ENCODE measurements at regions not wholly inside any gene's neighbourhood (a gene's known extent, or its start where the extent isn't known, plus 50 kb on each side); places are given as distances from the start of the nearest gene placed in this dataset.
"Not testable (repeated sequence)": the region's sequence is repeated elsewhere in the genome, so short reads cannot be mapped to it uniquely, and the experiment has no call there.

DNA sequence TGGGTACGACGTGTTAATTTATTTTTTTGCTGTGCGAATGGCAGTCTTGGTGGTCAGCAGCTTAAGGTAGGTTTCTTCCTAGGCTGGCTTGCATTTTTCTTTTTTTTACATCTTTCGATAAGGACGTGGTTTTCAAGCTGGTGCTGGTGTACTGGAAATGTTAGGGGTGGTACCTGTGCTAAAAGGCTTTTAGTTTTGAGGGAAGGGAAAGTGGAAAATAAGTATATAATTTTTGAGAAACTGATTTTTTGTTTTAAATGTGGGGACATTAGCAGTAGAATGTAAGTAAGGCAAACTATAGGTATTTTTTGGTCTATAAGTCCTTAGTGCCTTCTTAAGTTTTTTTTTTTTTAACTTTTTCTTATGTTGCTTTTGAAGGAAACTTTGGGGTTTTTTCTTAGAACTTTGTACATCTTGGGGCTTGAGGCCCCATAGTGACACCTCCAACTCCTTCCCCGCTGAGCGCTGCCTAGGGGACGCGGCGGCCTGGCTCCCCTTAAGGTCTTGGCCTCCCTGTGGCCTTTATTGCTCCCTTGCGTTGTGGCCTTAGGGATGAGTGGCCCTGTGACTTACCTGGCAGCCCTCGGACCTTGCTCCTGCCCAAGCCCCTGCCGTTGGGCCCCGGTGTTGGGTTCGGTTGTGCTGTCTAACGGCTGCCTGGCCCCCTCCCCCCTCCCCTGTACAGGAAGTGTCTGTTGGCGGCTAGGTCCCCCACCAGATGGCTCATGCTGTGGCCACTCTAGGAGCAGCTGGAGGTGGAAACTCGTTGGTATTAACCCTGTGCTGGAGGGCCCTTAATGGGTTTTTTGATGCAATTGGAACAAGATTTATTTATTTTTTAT is 88.0 kb upstream of the RPRML start:
- peak; percentile 64 to 65 for DNase-seq (ENCODE audit: low read depth in 2 of 2)

DNA sequence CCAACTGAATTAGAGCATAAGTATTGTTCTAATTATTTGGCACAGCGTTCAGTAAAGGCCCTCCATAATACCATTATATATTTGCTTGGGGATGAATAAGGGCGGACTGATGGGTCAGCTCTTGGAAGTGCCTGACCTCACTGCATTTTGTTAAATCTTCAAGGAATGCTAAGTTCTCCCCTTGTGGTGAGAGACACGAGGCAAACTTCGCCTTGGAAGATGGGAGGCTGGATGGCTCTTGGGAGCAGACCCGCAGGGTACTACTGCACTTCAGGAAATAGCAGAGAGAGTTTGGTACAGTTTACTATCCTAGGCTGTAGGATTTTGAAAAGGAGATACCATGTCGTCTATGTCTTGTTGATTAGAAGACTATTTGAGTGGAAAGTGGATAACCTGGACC is 87.0 kb upstream of the RPRML start:
- no peak for DNase-seq (ENCODE audit: low read depth in 2 of 2)

- no peak for DNase-seq (ENCODE audit: low read depth in 2 of 2)
Measured at GRCh38 chr17:47064684-47065083, 85.6 kb upstream of the RPRML start.

DNA sequence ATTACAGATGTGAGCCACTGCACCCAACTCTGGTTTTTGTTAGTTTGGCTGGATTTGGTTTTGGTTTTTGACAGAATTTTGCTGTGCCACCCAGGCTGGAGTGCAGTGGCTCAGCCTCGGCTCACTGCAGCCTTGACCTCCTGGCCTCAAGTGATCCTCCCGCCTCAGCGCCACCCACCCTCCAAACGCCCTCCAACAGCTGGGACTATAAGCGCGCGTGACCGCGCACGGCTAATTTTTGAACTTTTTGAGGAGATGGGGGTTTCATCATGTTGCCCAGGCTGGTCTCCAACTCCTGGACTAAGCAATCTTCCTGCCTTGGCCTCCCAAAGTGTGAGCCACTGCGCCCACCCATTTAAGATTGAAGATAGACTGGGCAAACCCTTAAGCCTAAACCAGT is 84.4 kb upstream of the RPRML start:
- DNase-seq (ENCODE audit: low read depth in 2 of 2), result no peak

DNA sequence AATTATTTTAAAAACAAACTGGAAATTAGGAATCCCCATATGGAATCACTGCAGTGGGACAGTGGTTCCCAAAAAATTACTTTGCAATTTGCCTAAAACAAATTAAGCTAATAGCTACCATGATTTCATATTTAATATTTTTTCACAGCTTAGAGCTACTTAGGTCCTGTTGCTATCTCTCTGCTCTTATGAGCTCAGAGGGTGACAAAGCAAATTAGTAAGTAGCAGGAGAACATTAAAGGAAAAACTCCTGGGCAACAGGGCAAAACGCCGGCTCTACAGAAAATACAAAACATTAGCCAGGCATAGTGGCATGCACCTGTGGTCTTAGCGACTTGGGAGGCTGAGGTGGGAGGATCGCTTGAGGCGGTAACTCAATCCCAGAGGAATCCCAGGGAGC is 83.8 kb upstream of the RPRML start:
- not testable (repeated sequence) for DNase-seq (ENCODE audit: low read depth in 2 of 2)

GRCh38 chr17:47060005-47060404 is 81.0 kb upstream of the RPRML start:
- DNase-seq (ENCODE audit: low read depth in 2 of 2), result not testable (repeated sequence)

DNA sequence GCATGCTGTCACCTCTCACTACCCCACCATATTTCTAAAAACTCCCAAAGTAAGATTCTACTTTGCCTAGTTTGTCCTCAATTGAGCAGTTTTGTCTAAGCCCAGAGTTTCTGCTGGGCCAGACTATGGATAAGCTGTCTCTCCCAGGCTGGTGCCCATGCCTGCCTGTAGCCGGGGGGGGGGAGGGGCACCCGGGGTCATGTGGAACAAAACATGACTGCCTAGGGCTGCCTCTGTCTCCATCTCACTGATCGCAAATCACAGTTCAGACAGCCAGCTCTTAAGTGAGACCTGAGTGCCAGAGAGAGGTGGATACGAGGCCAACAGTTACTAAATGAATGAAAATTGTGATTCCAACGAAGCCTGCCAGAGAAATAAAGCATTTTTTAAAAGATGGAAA is 78.8 kb upstream of the RPRML start:
- no peak for DNase-seq (ENCODE audit: low read depth in 2 of 2)

GRCh38 chr17:47057279-47057678 is 78.2 kb upstream of the RPRML start:
- not testable (repeated sequence) for DNase-seq (ENCODE audit: low read depth in 2 of 2)

- not testable (repeated sequence) for DNase-seq (ENCODE audit: low read depth in 2 of 2)
Measured at GRCh38 chr17:47056687-47057086, 77.6 kb upstream of the RPRML start.

Measured in stimulated activated CD4-positive, alpha-beta T cell treated with anti-CD3 and anti-CD28 coated beads, Interleukin-4, amount 100 ng/mL, for 48 hours (primary cell).